GM12878 (cell line): ENCODE measurements at regions not wholly inside any gene's neighbourhood (a gene's known extent, or its start where the extent isn't known, plus 50 kb on each side); places are given as distances from the start of the nearest gene placed in this dataset.

Experiments
- ATAC-seq: fragments of 200-7000 bp; cut with Tn5 transposase; 3 replicates; pipeline ENCODE4 v1.9.1; 2020; ENCODE audit warnings: mild to moderate bottlenecking, moderate library complexity
- BruUV-seq: library from RNA; stranded (reverse); fragments of 400-500 nt; replicated peaks from 2 replicates; lab custom pipeline; 2021; lab: Mats Ljungman, UMichigan
- CTCF ChIA-PET: fragments of 300-600 bp; sonication (Branson Sonifier 250); formaldehyde crosslinking; extraction: SDS; loops from one replicate; lab custom pipeline; 2021; ENCODE audit warnings: inconsistent platforms; lab: Yijun Ruan, JAX
- POLR2A ChIA-PET: fragments of 350-600 bp; formaldehyde crosslinking; extraction: SDS; loops from one replicate; lab custom pipeline; 2021; ENCODE audit warnings: inconsistent platforms; lab: Charles Lee
- RAD21 ChIA-PET: fragments of 300-600 bp; sonication (Branson Sonifier 250); formaldehyde crosslinking; loops from one replicate; lab custom pipeline; 2023; ENCODE audit warnings: antibody characterized with exemption; ENCODE audit not compliant: unreplicated experiment; lab: Charles Lee
- SMC1A ChIA-PET: fragments of 300-600 bp; sonication (Branson Sonifier 250); formaldehyde crosslinking; loops from one replicate; lab custom pipeline; 2023; ENCODE audit not compliant: unreplicated experiment, uncharacterized antibody; lab: Charles Lee
- DNase-seq: peaks from one replicate; pipeline ENCODE4 v3.0.0-alpha.2; 2011; ENCODE audit warnings: low read depth, low spot score
- FAIRE-seq: peaks from 3 replicates; lab custom pipeline; 2011; peaks lifted over from hg19 to GRCh38; lab: Jason Lieb, UNC
- H2AFZ ChIP-seq: 2 replicates; pipeline ENCODE4 v1.6.0; 2011; ENCODE audit warnings: low read depth, low read length, control low read depth; ENCODE audit not compliant: control insufficient read depth
- H3K27ac ChIP-seq: 2 replicates; pipeline ENCODE4 v1.5.1; 2011; ENCODE audit warnings: control low read depth; ENCODE audit not compliant: control insufficient read depth, insufficient read depth
- H3K27me3 ChIP-seq, 2 experiments: replicated peaks in 1 of 2; 2 replicates each; pipeline versions ENCODE4 v1.6.0 to v1.6.1; 2011; ENCODE audit warnings: low read length in 1 of 2; ENCODE audit not compliant: control insufficient read depth in 2 of 2, insufficient read depth in 2 of 2
- H3K36me3 ChIP-seq, 2 experiments: 2 replicates each; pipeline ENCODE4 v1.5.1; 2011; ENCODE audit warnings: low read length in 1 of 2; ENCODE audit not compliant: control insufficient read depth in 2 of 2, insufficient read depth in 2 of 2
- H3K4me1 ChIP-seq: 2 replicates; pipeline ENCODE4 v1.6.1; 2011; ENCODE audit warnings: mild to moderate bottlenecking, low read length, moderate library complexity, mixed read lengths; ENCODE audit not compliant: control insufficient read depth, insufficient read depth
- H3K4me2 ChIP-seq: 2 replicates; pipeline ENCODE4 v1.6.0; 2011; ENCODE audit warnings: control low read depth; ENCODE audit not compliant: control insufficient read depth, insufficient read depth
- H3K4me3 ChIP-seq: fragments of 200-600 bp; sonication (generic); 2 replicates; pipeline ENCODE4 v1.5.1; 2016
- H3K79me2 ChIP-seq: 2 replicates; pipeline ENCODE4 v1.6.0; 2011; ENCODE audit warnings: low read length; ENCODE audit not compliant: control insufficient read depth, insufficient read depth
- H3K9ac ChIP-seq: 2 replicates; pipeline ENCODE4 v1.8.0; 2011; ENCODE audit warnings: low read length, control low read depth, mixed read lengths; ENCODE audit not compliant: control insufficient read depth, insufficient read depth
- H3K9me3 ChIP-seq: replicated peaks from 3 replicates; pipeline ENCODE4 v1.5.1; 2011; ENCODE audit warnings: mild to moderate bottlenecking, low read length; ENCODE audit not compliant: control insufficient read depth, insufficient read depth
- H4K20me1 ChIP-seq: 2 replicates; pipeline ENCODE4 v1.6.0; 2011; ENCODE audit not compliant: control insufficient read depth, insufficient read depth
- ATF2 ChIP-seq: IDR thresholded peaks from 2 replicates; pipeline ENCODE4 v1.6.1; 2012; ENCODE audit warnings: low read length, inconsistent platforms
- BCL11A ChIP-seq: IDR thresholded peaks from 2 replicates; pipeline ENCODE4 v1.6.1; 2011; ENCODE audit warnings: low read depth, low read length
- BMI1 ChIP-seq: fragments of 450-650 bp; IDR thresholded peaks from 2 replicates; pipeline ENCODE4 v1.6.1; 2016; ENCODE audit warnings: mild to moderate bottlenecking, moderate library complexity, borderline replicate concordance
- CHD4 ChIP-seq: fragments of 200-600 bp; sonication (generic); IDR thresholded peaks from 2 replicates; pipeline ENCODE4 v1.6.1; 2016; ENCODE audit warnings: mild to moderate bottlenecking
- E2F8 ChIP-seq: fragments of 450-650 bp; IDR thresholded peaks from 2 replicates; pipeline ENCODE4 v1.6.1; 2018; ENCODE audit warnings: mild to moderate bottlenecking, low read depth, moderate library complexity; ENCODE audit not compliant: partially characterized antibody
- ESRRA ChIP-seq: IDR thresholded peaks from 2 replicates; pipeline ENCODE4 v1.6.1; 2012; ENCODE audit warnings: mild to moderate bottlenecking, low read length, improper control_type of control experiment
- EZH2 ChIP-seq: IDR thresholded peaks from 2 replicates; pipeline ENCODE4 v1.6.1; 2012; ENCODE audit warnings: low read depth, mild to moderate bottlenecking, control low read depth, inconsistent platforms, low read length, borderline replicate concordance; ENCODE audit not compliant: control insufficient read depth
- FOXM1 ChIP-seq: IDR thresholded peaks from 2 replicates; pipeline ENCODE4 v1.6.1; 2012; ENCODE audit warnings: low read depth, mild to moderate bottlenecking, inconsistent platforms, low read length, moderate library complexity
- HCFC1 ChIP-seq: fragments of 150-350 bp; IDR thresholded peaks from 2 replicates; pipeline ENCODE4 v1.6.1; 2014; ENCODE audit warnings: low read length
- IRF4 ChIP-seq: IDR thresholded peaks from 2 replicates; pipeline ENCODE4 v1.6.1; 2011; ENCODE audit warnings: low read depth, low read length
- MAX ChIP-seq: IDR thresholded peaks from 2 replicates; pipeline ENCODE4 v1.6.1; 2012; ENCODE audit warnings: low read depth, low read length, improper control_type of control experiment
- NBN ChIP-seq: fragments of 450-650 bp; IDR thresholded peaks from 2 replicates; pipeline ENCODE4 v1.6.1; 2016
- PAX5 ChIP-seq: IDR thresholded peaks from 2 replicates; pipeline ENCODE4 v1.6.1; 2011; ENCODE audit warnings: low read depth, low read length, borderline replicate concordance
- PAX8 ChIP-seq: fragments of 450-650 bp; IDR thresholded peaks from 2 replicates; pipeline ENCODE4 v1.6.1; 2017; ENCODE audit warnings: mild to moderate bottlenecking, moderate library complexity
- SMAD1 ChIP-seq: fragments of 450-650 bp; IDR thresholded peaks from 2 replicates; pipeline ENCODE4 v1.6.1; 2018; ENCODE audit warnings: mild to moderate bottlenecking, low read depth; ENCODE audit not compliant: partially characterized antibody
- SMAD5 ChIP-seq: IDR thresholded peaks from 2 replicates; pipeline ENCODE4 v1.6.1; 2016; ENCODE audit warnings: antibody characterized with exemption, low read depth
- SMARCA5 ChIP-seq: fragments of 450-650 bp; IDR thresholded peaks from 2 replicates; pipeline ENCODE4 v1.6.1; 2017; ENCODE audit warnings: mild to moderate bottlenecking
- SP1 ChIP-seq: IDR thresholded peaks from one replicate; pipeline ENCODE4 v1.6.1; 2011; ENCODE audit warnings: low read depth, low read length
- STAT3 ChIP-seq: IDR thresholded peaks from 2 replicates; pipeline ENCODE4 v1.6.1; 2011; ENCODE audit warnings: low read depth, low read length, improper control_type of control experiment
- ZNF592 ChIP-seq: fragments of 450-650 bp; IDR thresholded peaks from 2 replicates; pipeline ENCODE4 v1.6.1; 2017; ENCODE audit warnings: mild to moderate bottlenecking, moderate library complexity
- WGBS: methylation state at CpG from one replicate; pipeline ENCODE4 v1.1.6; 2016; ENCODE audit warnings: low lambda C conversion rate; ENCODE audit not compliant: insufficient replicate concordance, insufficient coverage; ENCODE audit errors: missing lambda C conversion rate; 5-methylcytosine and 5-hydroxymethylcytosine counted together
- in situ Hi-C: fragments of 300-500 bp; cut with MboI; formaldehyde crosslinking; loops from 9 replicates; pipeline ENCODE4 v1.14.3; 2018; ENCODE audit warnings: mixed read lengths
- intact Hi-C: fragments of 100-400 bp; cut with micrococcal nuclease; formaldehyde crosslinking; loops from one replicate; pipeline ENCODE4 v1.14.2; 2022; ENCODE audit not compliant: unreplicated experiment

GRCh38 chr18:77919923-77920322 is 670.3 kb downstream of the GALR1 start:
- intact Hi-C loops, result no loop called here
- H3K4me2 ChIP-seq, result no peak overlapping the region
- SMC1A ChIA-PET, result no interaction called here
- no peak overlapping the region for H3K4me3 ChIP-seq
- 8% methylated on average over 4 of the region's 4 CpGs for WGBS
- no peak for TF ChIP-seq IRF4
- no peak for TF ChIP-seq SMAD1
- TF ChIP-seq MAX, result no peak
- TF ChIP-seq ESRRA, result no peak
- TF ChIP-seq FOXM1, result no peak
- no peak for TF ChIP-seq ATF2
- TF ChIP-seq BCL11A, result no peak
- no peak for TF ChIP-seq PAX8
- no peak for TF ChIP-seq ZNF592
- TF ChIP-seq HCFC1, result no peak
- no peak for TF ChIP-seq NBN
- no peak for TF ChIP-seq EZH2
- TF ChIP-seq SMARCA5, result no peak
- TF ChIP-seq CHD4, result no peak
- no peak for TF ChIP-seq BMI1
- TF ChIP-seq SP1, result no peak
- TF ChIP-seq SMAD5, result no peak
- TF ChIP-seq E2F8, result no peak
- no peak for TF ChIP-seq STAT3
- no peak for TF ChIP-seq PAX5
- RAD21 ChIA-PET, result no interaction called here
- CTCF ChIA-PET, result no interaction called here
- H3K4me1 ChIP-seq, result no peaks in the 10 kb centered on the region
- no peak overlapping the region for H2AFZ ChIP-seq
- no peaks in the 10 kb centered on the region for H3K36me3 ChIP-seq
- H4K20me1 ChIP-seq, result no peaks in the 10 kb centered on the region
- in situ Hi-C loops, result loop anchor here (25.0 kb wide), 1 partner anchor 1317 kb away; no protein-coding TSS in a partner anchor
- DNase-seq (no peak), FAIRE-seq (no peak), ATAC-seq (no peak)
- BruUV-seq, result no TSS peak
- H3K79me2 ChIP-seq, result no peaks in the 10 kb centered on the region
- H3K27ac ChIP-seq, result no peak overlapping the region
- no peak overlapping the region for H3K9ac ChIP-seq
- H3K9me3 ChIP-seq, result no peaks in the 10 kb centered on the region
- POLR2A ChIA-PET, result no interaction called here
- no peaks in the 10 kb centered on the region for H3K27me3 ChIP-seq
